Prostate gland (tissue), 2 donors: ENCODE measurements at regions not wholly inside any gene's neighbourhood (a gene's known extent, or its start where the extent isn't known, plus 50 kb on each side); places are given as distances from the start of the nearest gene placed in this dataset.

Source experiments
- DNase-seq: peaks from one replicate; pipeline ENCODE4 v3.0.0-alpha.2; 2019; ENCODE audit warnings: low spot score
- H3K27ac ChIP-seq, 2 donors: fragments of 200-600 bp; sonication (generic); 2 replicates each; pipeline ENCODE4 v1.5.1; 2017 to 2019
- H3K27me3 ChIP-seq: fragments of 200-600 bp; sonication (generic); replicated peaks from 2 replicates; pipeline ENCODE4 v1.5.1; 2019; ENCODE audit not compliant: insufficient read depth
- H3K36me3 ChIP-seq, 2 donors: fragments of 200-600 bp; sonication (generic); 1 replicate in 1 of 2; 2 replicates in 1 of 2; pipeline versions ENCODE4 v1.5.1 to v1.8.1; 2017 to 2019
- H3K4me1 ChIP-seq: fragments of 200-600 bp; sonication (generic); replicated peaks from 2 replicates; pipeline ENCODE4 v1.5.1; 2019
- H3K4me3 ChIP-seq, 2 donors: fragments of 200-600 bp; sonication (generic); 2 replicates each; pipeline ENCODE4 v1.5.1; 2017 to 2019
- H3K9me3 ChIP-seq: fragments of 200-600 bp; sonication (generic); 2 replicates; pipeline ENCODE4 v1.5.1; 2017
- POLR2A ChIP-seq: fragments of 450-650 bp; IDR thresholded peaks from one replicate; pipeline ENCODE4 v1.6.1; 2016; ENCODE audit warnings: antibody characterized with exemption, mild to moderate bottlenecking
- POLR2AphosphoS5 ChIP-seq: sonication (generic); formaldehyde crosslinking; IDR thresholded peaks from one replicate; pipeline ENCODE4 v1.6.1; 2017; ENCODE audit warnings: antibody characterized with exemption
- WGBS: methylation state at CpG from one replicate; pipeline ENCODE4 v1.1.5; 2018; 5-methylcytosine and 5-hydroxymethylcytosine counted together
- intact Hi-C: fragments of 100-400 bp; cut with DNase I; formaldehyde crosslinking; loops from one replicate; pipeline ENCODE4 v1.14.2; 2022
- TF ChIP-seq, protein P1 (sequence below), 4 experiments: fragments of 200-600 bp in 2 of 4; fragments of 450-650 bp in 2 of 4; sonication (generic) in 2 of 4; IDR thresholded peaks; 1 replicate in 3 of 4; 2 replicates in 1 of 4; pipeline ENCODE4 v1.5.1; 2016 to 2019; ENCODE audit warnings: antibody characterized with exemption in 4 of 4, mild to moderate bottlenecking in 2 of 4, moderate library complexity in 2 of 4

DNA sequence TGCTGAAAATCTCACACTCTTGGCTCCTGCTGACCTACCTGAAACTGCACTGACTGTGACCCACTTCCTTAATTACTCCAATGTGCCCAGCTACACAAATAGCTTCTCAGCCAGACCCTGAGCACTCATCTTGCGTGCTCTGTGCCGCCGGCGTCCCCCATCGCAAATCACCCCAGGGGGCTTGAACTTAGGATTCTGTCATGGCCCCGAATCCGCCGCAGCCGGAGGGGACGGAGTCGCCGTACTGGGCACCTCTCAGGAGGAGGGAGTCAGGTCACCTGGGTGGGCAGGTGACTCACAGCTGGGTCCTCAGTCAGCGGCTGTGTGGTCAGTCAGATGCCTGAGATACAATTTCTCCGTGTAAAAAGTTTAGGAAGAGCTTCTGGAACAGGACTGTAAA is 804.9 kb upstream of the SALL3 start:
- TF ChIP-seq POLR2AphosphoS5 (no peak), POLR2A (no peak)
- TF ChIP-seq, protein P1, sequence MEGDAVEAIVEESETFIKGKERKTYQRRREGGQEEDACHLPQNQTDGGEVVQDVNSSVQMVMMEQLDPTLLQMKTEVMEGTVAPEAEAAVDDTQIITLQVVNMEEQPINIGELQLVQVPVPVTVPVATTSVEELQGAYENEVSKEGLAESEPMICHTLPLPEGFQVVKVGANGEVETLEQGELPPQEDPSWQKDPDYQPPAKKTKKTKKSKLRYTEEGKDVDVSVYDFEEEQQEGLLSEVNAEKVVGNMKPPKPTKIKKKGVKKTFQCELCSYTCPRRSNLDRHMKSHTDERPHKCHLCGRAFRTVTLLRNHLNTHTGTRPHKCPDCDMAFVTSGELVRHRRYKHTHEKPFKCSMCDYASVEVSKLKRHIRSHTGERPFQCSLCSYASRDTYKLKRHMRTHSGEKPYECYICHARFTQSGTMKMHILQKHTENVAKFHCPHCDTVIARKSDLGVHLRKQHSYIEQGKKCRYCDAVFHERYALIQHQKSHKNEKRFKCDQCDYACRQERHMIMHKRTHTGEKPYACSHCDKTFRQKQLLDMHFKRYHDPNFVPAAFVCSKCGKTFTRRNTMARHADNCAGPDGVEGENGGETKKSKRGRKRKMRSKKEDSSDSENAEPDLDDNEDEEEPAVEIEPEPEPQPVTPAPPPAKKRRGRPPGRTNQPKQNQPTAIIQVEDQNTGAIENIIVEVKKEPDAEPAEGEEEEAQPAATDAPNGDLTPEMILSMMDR (IDR thresholded peaks at IDR 0.05): no peak
- WGBS: 90% methylated on average over 14 of the region's 14 CpGs
- Histone ChIP-seq H3K4me3 (no peak overlapping the region), H3K27me3 (no peaks in the 10 kb centered on the region), H3K27ac (no peak overlapping the region), H3K4me1 (no peaks in the 10 kb centered on the region), H3K9me3 (no peaks in the 10 kb centered on the region), H3K36me3 (no peaks in the 10 kb centered on the region)
- intact Hi-C loops: no loop called here
- DNase-seq: no peak

DNA sequence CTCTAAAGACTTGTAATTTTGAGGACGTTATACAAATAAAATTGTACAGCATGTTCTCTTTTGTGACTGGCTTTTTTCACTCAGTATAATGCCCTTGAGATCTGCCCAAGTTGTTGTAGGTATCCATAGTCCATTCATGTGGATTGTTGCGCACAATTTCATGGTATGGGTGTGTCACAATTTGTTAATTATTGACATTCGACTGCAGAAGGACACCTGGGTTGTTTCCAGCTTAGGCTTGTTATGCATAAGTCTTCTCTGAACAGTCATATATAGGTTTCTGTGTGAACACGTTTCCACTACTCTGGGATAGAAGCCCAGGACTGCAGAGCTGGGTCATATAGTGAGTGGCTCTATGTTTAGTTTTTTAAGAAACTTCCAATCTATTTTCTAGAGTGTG is 800.8 kb upstream of the SALL3 start:
- no peaks in the 10 kb centered on the region for H3K36me3 ChIP-seq
- no peaks in the 10 kb centered on the region for H3K9me3 ChIP-seq
- H3K27me3 ChIP-seq: no peaks in the 10 kb centered on the region
- no peak for DNase-seq
- WGBS: 29% methylated on average over 4 of the region's 4 CpGs
- intact Hi-C loops: no loop called here
- H3K27ac ChIP-seq: no peak overlapping the region
- H3K4me3 ChIP-seq: no peak overlapping the region
- H3K4me1 ChIP-seq: no peaks in the 10 kb centered on the region
- TF ChIP-seq, protein P1 (IDR thresholded peaks at IDR 0.05): no peak
- TF ChIP-seq POLR2A (no peak), POLR2AphosphoS5 (no peak)

DNA sequence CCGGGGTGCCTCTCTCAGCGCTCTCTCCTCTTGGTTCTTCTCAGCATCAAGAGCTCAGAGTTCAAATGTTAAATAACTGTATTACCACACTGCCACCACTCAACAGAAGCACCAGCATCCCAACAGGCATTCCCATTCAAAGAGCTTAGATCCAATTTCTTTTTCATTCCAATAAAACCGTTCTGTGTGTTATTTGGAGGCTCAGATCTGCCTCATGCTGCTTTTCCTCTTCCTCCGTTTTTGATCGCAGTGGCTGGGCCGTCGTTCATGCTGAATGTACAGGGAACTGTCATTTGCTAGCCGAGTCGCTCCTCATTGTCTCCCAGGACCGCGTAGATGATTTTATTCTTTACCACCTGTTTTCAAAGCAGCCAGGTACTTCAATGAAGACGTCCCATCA is 798.9 kb upstream of the SALL3 start:
- H3K4me3 ChIP-seq: no peak overlapping the region
- H3K27ac ChIP-seq: no peak overlapping the region
- no peaks in the 10 kb centered on the region for H3K9me3 ChIP-seq
- DNase-seq: no peak
- no peaks in the 10 kb centered on the region for H3K4me1 ChIP-seq
- 86% methylated on average over 12 of the region's 12 CpGs for WGBS
- H3K27me3 ChIP-seq: no peaks in the 10 kb centered on the region
- intact Hi-C loops: no loop called here
- H3K36me3 ChIP-seq: no peaks in the 10 kb centered on the region
- TF ChIP-seq, protein P1 (IDR thresholded peaks at IDR 0.05): no peak

DNA sequence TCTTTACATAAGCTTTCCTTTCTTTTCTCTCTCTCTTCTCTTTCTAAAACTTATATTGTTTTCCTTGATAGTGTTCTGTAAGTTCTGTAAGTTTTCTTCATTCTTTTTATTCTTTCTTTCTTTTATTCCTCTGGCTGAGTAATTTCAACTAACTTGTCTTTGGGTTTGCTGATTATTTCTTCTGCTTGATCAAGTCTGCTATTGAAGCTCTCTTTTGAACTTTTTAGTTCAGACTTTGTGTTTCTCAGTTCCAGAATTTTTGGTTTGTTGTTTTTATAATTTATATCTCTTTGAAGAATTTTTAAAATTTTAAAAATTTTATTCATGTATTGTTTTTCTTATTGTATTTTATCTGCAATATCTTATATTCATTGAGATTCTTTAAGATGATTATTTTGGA is 795.8 kb upstream of the SALL3 start:
- no peak for DNase-seq
- Histone ChIP-seq H3K4me1 (no peaks in the 10 kb centered on the region), H3K36me3 (no peaks in the 10 kb centered on the region), H3K9me3 (no peaks in the 10 kb centered on the region), H3K27me3 (no peaks in the 10 kb centered on the region), H3K4me3 (no peak overlapping the region), H3K27ac (no peak overlapping the region)
- intact Hi-C loops: no loop called here
- TF ChIP-seq POLR2A: no peak
- TF ChIP-seq, protein P1 (IDR thresholded peaks at IDR 0.05): no peak
- no peak for TF ChIP-seq POLR2AphosphoS5

DNA sequence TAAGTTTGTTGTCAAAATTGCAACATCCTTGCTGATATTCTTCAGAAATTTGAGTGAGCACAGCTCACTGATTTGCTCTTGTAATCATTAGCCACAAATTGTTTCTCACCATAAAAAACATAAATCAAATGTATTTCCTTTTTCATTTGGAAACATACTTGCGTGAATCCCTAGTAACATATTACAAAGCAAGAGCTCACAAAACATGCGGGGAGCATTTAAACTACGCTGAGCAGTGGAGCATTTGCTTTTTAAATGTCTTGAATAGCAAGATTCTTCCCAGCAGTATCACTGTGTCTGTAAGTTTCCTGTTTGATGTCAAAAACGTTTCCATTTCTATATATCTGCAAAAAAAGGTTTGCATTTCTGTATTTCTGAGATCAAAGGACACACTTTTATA is 788.3 kb upstream of the SALL3 start:
- Histone ChIP-seq H3K4me3 (no peak overlapping the region), H3K9me3 (no peaks in the 10 kb centered on the region), H3K27ac (no peak overlapping the region), H3K4me1 (no peaks in the 10 kb centered on the region), H3K27me3 (no peaks in the 10 kb centered on the region), H3K36me3 (no peaks in the 10 kb centered on the region)
- intact Hi-C loops: no loop called here
- no peak for DNase-seq
- TF ChIP-seq POLR2A: no peak
- TF ChIP-seq, protein P1 (IDR thresholded peaks at IDR 0.05): no peak
- no peak for TF ChIP-seq POLR2AphosphoS5
- WGBS: 59% methylated on average over 4 of the region's 4 CpGs
